ENCODE measurements at regions not wholly inside any gene's neighbourhood (a gene's known extent, or its start where the extent isn't known, plus 50 kb on each side); places are given as distances from the start of the nearest gene placed in this dataset.

GRCh38 chr6:23016696-23017095 is 447.3 kb downstream of the HDGFL1 start:
- ATAC-seq (no peak), DNase-seq (no peak)
- intact Hi-C loops (cut with DNase I) = no loop called here
- no peaks in the 10 kb centered on the region for H3K4me1 ChIP-seq
- no peak for TF ChIP-seq CTCF (IDR thresholded peaks at IDR 0.05)
- H3K36me3 ChIP-seq = no peaks in the 10 kb centered on the region
- no peaks in the 10 kb centered on the region for H3K27me3 ChIP-seq
- no peak overlapping the region for H3K27ac ChIP-seq
- no peak overlapping the region for H3K4me3 ChIP-seq
- H3K9me3 ChIP-seq = peaks cover 4% of the 10 kb centered on the region

GRCh38 chr6:23021487-23021886 is 452.1 kb downstream of the HDGFL1 start:
- Histone ChIP-seq H3K27ac (no peak overlapping the region), H3K9me3 (no peaks in the 10 kb centered on the region), H3K4me1 (no peaks in the 10 kb centered on the region), H3K4me3 (no peak overlapping the region), H3K36me3 (no peaks in the 10 kb centered on the region), H3K27me3 (no peaks in the 10 kb centered on the region)
- no peak for TF ChIP-seq CTCF (IDR thresholded peaks at IDR 0.05)
- intact Hi-C loops (cut with DNase I) = no loop called here
- no peak for DNase-seq
- no peak for ATAC-seq

- DNase-seq (no peak), ATAC-seq (no peak)
- TF ChIP-seq CTCF (IDR thresholded peaks at IDR 0.05) = no peak
- Histone ChIP-seq H3K27me3 (no peaks in the 10 kb centered on the region), H3K4me1 (no peaks in the 10 kb centered on the region), H3K36me3 (no peaks in the 10 kb centered on the region), H3K4me3 (no peak overlapping the region), H3K27ac (no peak overlapping the region), H3K9me3 (no peaks in the 10 kb centered on the region)
- intact Hi-C loops (cut with DNase I) = no loop called here
Observed at GRCh38 chr6:23027281-23027680, 457.9 kb downstream of the HDGFL1 start.

GRCh38 chr6:23031986-23032385 is 462.6 kb downstream of the HDGFL1 start:
- Histone ChIP-seq H3K4me1 (no peaks in the 10 kb centered on the region), H3K4me3 (no peak overlapping the region), H3K27me3 (no peaks in the 10 kb centered on the region), H3K9me3 (no peaks in the 10 kb centered on the region), H3K36me3 (no peaks in the 10 kb centered on the region), H3K27ac (no peak overlapping the region)
- ATAC-seq (no peak), DNase-seq (no peak)
- TF ChIP-seq CTCF (IDR thresholded peaks at IDR 0.05) = no peak
- intact Hi-C loops (cut with DNase I) = no loop called here

GRCh38 chr6:23034926-23035325 is 465.6 kb downstream of the HDGFL1 start:
- DNase-seq (no peak), ATAC-seq (no peak)
- Histone ChIP-seq H3K27ac (no peak overlapping the region), H3K4me3 (no peak overlapping the region), H3K27me3 (no peaks in the 10 kb centered on the region), H3K4me1 (no peaks in the 10 kb centered on the region), H3K9me3 (no peaks in the 10 kb centered on the region), H3K36me3 (no peaks in the 10 kb centered on the region)
- intact Hi-C loops (cut with DNase I) = no loop called here
- TF ChIP-seq CTCF (IDR thresholded peaks at IDR 0.05) = no peak

- Histone ChIP-seq H3K36me3 (no peaks in the 10 kb centered on the region), H3K27me3 (no peaks in the 10 kb centered on the region), H3K4me1 (no peaks in the 10 kb centered on the region), H3K27ac (no peak overlapping the region), H3K4me3 (no peak overlapping the region), H3K9me3 (no peaks in the 10 kb centered on the region)
- DNase-seq (no peak), ATAC-seq (no peak)
- TF ChIP-seq CTCF (IDR thresholded peaks at IDR 0.05) = no peak
- intact Hi-C loops (cut with DNase I) = no loop called here
Observed at GRCh38 chr6:23036406-23036983, 467.1 kb downstream of the HDGFL1 start.
